GM19397 (cell line): ENCODE measurements at regions not wholly inside any gene's neighbourhood (a gene's known extent, or its start where the extent isn't known, plus 50 kb on each side); places are given as distances from the start of the nearest gene placed in this dataset.

ENCODE experiments used
- ATAC-seq: cut with Tn5 transposase; IDR thresholded peaks from one replicate; pipeline ENCODE4 v1.9.1; 2021; ENCODE audit warnings: mild to moderate bottlenecking, moderate library complexity; ENCODE audit not compliant: unreplicated experiment

- ATAC-seq, result no peak
These were observed 488.4 kb upstream of the PIK3C3 start for GRCh38 chr18:41466436-41467160.

- no peak for ATAC-seq
These were observed 489.6 kb upstream of the PIK3C3 start for GRCh38 chr18:41465386-41465785.

- no peak for ATAC-seq
These were observed 490.8 kb upstream of the PIK3C3 start for GRCh38 chr18:41464278-41464677.

- no peak for ATAC-seq
These were observed 492.1 kb upstream of the PIK3C3 start for GRCh38 chr18:41462946-41463345.

- ATAC-seq, result no peak
These were observed 493.9 kb upstream of the PIK3C3 start for GRCh38 chr18:41461114-41461513.

DNA sequence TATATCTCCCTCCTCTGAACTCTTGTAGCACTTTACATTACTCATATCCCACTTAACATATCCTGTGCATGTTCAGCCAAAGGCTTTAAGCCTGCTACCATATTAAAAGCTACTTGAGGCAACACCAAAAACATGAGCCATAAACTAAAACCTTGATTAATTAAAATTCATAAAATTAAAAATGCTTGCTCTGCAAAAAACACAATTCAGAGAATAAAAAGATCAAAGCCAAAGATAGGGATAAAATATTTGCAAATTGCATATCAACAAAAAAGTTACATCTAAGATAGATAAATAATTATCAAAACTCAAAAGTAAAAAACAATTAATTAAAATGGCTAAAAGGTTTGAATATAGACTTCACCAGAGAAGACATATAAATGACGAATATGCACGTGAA, 495.4 kb upstream of the PIK3C3 start:
- ATAC-seq, result no peak

DNA sequence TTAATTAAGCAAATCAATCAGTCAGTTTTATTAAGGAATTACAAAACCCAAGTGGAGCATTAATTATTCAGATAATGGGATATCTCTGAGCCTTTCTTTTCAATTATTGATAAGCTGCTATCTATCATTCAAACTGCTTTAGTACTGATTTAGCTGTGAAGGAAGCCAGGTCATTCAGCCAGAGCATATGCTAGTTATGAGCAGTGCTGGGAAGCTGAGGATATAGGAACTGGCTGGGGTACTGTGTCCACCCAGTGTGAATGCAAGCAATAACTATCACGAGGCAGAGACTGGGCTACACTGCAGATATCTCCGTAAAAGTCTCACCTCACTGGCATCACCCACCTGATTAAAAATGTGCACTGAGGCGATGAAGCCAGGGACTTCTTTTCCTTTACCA, 496.7 kb upstream of the PIK3C3 start:
- ATAC-seq, result no peak

DNA sequence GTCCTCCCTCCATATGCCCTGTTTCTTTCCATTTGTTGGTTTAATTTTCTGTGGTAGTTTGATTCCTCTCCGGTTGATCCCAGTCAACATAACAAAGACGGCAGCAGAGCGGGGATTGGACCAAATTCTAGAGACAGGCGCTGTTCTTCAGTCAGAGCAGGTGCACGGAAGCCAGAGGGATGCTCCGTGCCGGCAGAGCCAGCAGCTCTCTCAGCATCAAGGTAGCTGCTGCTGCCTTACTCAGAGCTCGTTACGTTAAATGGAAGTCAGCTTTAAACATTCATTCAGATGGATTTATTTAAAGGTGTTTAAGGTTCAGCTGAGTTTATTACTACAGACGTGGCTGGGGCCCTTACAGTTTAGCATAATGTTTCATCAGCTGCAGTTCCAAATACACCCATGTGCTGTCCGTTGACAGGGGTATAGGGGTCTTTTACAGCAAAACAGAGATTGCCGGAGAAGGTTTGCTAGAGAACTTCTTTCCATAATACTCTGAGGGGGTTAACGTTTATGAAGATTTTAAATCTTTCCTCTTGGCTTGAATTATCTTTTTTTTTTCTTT, 497.2 kb upstream of the PIK3C3 start:
- no peak for ATAC-seq

DNA sequence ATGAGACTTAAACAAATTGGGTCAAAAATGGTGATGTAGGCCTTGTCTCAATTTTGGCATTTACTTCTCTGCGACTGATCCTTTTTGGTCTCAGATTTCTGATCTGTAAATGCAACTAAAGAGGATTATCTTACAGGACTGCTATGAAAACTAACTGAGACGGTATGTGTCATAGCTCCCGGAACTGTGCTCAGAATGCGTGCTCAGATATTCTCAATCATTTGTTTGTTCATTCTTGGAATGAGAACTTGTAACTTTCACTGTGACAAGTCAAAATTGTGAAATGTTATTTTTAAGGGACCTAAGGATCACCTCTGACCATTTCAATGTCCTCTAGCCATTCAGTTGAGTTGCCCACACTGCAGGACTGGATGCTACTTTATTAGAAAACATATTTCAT, 498.2 kb upstream of the PIK3C3 start:
- ATAC-seq, result no peak

DNA sequence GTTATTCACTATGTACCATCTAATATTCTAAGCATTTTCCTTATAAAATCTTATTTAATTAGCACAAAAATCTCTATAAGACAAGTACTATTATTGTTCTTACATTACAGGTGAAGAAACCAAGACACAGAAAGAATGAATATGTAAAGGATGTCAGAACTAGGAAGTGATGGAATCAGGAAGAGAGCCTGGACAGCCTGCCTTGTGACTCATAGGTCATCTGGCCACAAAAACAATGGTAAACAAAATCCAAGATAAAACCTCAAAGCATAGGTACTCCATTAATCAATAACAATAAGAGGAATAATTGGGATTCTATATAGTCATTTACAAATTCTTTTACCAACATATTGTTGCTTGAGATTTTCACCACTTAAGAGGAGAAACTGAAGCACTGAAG, 505.4 kb upstream of the PIK3C3 start:
- ATAC-seq, result no peak

DNA sequence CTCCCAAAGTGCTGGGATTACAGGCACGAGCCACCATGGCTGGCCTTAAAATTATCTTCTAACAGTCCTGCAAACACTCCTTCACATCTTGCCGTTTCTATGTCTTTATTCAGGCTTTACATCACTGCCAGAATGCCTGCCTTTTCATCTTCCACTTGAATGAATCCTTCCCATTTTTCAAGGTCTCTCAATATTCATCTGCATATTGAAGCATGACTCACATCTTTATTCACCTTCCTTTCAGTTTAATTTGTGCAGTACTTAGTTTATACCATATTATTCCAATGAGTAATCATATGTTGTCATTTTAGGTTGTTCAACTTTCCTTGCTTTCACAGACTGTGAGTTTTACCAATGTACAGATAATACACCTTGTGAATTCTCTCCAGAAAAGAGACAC, 510.1 kb upstream of the PIK3C3 start:
- ATAC-seq, result no peak

DNA sequence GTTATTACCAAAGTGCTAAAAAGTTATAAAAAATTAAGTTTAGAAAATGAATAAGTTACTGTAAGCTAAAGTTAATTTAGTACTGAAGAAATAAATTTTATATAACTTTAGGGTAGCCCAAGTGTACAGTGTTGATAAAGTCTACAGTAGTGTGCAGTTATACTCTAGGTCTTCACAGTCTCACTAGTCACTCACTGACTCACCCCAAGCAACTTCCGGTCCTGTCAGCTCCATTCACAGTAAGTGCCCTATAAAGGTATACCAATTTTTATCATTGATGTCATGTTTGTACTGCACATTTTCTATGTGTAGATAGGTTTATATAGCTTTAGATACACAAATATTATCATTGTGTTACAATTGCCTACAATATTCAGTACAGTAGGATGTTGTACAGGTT, 518.3 kb upstream of the PIK3C3 start:
- ATAC-seq, result no peak

- no peak for ATAC-seq
These were observed 536.4 kb upstream of the PIK3C3 start for GRCh38 chr18:41418598-41418997.

DNA sequence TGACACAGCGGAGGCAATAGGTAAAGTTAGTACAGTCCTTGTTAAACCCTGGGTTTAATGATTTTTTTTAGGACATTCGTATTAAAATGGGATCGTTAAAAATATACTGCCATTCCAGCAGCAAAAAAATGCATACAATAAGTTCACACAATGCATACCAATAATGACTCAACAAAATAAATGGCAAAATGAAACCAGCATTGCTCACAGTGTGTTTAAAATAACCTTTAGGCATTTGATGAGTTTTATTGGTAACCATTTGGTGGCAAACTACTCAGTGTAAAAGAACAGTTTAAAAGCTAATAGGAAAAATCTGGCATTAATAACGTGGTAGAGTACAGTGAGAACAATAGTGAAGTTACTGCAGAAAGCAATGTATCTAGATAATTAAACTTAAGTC, 539.0 kb upstream of the PIK3C3 start:
- ATAC-seq, result no peak

DNA sequence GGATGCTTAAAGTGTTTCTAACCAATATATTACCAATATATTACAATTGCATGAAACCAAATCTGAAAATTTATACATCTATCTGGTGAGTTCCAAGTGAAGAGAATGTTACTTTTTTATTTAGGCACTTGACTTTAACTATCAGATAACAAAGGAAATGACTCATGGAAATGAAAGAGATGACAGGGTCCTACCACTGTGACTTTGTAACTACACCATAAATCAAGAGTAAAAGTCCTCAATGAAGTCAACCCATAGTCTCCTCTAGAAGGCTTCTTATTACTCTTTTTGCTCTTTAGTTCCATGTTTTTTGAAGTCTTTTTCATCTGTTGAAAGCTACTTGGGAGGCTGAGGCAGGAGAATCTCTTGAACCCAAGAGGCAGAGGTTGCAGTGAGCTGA, 545.0 kb upstream of the PIK3C3 start:
- ATAC-seq, result no peak

GRCh38 chr18:41406834-41407233, 548.2 kb upstream of the PIK3C3 start:
- ATAC-seq, result no peak

DNA sequence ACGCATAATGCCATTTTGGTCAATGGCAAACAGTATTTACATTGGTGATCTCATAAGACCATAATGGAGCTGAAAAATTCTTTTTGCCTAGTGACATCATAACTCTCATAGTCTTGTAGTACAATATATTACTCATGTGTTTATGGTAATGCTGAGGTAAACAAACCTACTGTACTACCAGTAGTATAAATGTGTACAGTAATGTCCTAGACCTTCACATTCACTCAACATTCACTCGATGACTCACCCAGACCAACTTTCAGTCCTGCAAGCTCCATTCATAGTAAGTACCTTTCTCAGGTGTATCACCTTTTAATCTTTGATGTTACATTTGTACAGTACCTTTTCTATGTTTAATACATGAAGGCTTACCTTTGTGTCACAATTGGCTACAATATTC, 558.2 kb upstream of the PIK3C3 start:
- no peak for ATAC-seq

GRCh38 chr18:41396211-41396610, 558.8 kb upstream of the PIK3C3 start:
- ATAC-seq, result no peak

DNA sequence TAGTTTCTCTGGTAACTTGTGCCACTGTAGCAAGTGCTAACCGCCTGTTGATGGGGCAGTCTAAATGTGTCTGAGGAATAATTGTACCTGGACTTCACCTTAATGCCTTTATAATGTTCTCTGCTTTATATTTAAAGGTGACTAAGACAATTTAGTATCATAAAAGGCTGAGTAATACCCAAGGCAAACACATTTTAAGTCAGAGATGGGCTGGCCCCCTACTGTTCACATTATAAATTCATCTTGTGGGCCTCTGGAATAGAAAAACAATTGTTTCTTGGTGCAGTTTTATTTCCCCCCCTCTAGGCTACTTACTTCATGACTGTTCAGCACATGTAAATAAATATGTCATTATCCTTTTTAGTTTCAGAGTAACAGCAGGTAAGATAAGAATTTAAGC, 559.3 kb upstream of the PIK3C3 start:
- ATAC-seq, result no peak

DNA sequence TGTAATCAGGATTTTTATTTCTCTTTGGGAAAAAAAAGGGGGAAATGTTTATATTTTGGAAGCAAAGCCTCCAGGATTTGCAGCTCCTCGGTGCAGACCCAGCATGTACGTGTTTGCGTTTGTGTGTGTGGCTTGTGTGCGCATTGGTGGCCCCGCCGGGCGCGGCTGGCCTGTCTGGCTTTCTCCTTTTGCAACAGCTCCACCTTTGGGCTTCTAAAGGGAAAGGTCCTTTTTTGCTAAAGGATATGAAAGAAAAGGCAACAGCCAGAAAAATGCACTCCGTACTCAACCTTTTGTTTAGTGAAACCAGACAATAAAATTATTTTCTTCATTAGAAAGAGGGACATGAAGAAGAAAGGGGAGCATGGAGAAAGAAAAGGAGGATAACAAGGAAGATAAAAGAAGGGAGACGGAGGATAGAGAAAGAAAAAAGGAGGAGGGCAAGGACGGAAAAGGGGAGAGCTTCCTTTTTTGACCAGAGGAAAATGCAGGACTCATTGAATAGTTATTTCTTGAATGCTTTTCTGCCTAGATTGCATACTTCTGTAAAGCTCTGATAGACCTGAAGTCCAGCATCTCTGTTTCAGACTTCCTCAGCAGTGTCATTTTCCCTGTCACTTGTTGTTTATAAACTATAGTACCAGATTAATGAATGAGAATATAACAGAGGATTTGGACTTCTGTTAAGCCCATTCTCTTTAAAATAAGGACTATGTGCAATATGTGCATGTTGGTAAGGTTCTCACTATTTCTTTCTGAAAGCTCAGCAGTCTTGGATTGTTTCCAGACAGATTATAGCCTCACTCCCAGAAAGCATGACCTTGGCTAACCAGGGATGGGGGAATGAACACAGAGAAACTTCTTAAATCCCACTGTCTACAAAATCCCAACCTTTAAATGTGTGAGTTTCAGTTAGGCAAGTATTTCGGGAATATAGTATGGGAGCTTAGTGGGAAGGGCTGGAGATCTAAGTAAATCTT, 563.1 kb upstream of the PIK3C3 start:
- ATAC-seq, result no peak

DNA sequence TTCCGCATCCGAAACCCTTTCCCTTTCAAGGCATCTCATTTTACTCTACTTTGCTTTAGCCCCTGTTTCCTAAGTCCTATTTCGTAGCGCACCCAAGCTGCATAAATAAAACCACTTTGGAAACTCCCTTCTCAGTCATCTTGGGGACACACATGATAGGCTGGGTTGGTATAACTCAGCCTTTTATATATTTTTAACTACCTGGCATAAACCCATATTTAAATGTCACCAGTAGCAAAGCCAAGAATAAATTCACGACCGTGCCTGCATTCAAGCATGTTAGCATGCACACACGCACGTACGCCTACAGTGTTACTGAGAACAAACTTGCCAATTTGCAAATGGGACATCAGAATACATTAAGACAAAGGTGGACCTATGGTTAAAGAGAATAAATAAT, 564.7 kb upstream of the PIK3C3 start:
- no peak for ATAC-seq

DNA sequence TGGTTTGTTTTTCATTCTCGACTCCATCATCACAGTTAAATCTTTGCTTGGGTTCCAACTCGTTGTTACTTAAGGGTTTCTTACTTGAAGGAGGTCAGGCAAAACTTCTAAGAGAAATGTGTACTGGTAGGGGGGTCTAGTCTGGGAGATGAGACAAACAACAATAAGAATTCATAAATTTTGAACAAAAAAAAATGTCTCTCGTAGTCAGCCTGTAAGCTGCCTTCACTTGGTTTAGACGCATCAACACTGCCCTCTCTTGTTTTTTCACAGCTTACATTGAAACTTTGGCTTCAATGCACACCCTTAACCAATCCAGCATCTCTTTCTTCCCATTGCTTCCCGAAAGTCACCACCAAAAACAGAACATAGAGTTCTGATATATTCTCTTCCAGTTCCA, 576.4 kb upstream of the PIK3C3 start:
- no peak for ATAC-seq
